DND-41 (cell line): ENCODE measurements at regions not wholly inside any gene's neighbourhood (a gene's known extent, or its start where the extent isn't known, plus 50 kb on each side); places are given as distances from the start of the nearest gene placed in this dataset.
"Not testable (repeated sequence)": the region's sequence is repeated elsewhere in the genome, so short reads cannot be mapped to it uniquely, and the experiment has no call there.

Experiments used
- ATAC-seq: fragments of 200-7000 bp; cut with Tn5 transposase; 3 replicates; pipeline ENCODE4 v1.9.1; 2021; ENCODE audit warnings: low read depth; ENCODE audit not compliant: insufficient read depth
- DNase-seq: peaks from one replicate; pipeline ENCODE4 v3.0.0-alpha.2; 2020
- H2AFZ ChIP-seq: 2 replicates; pipeline ENCODE4 v1.6.0; 2012; ENCODE audit warnings: low read depth, low read length
- H3K27ac ChIP-seq: 2 replicates; pipeline ENCODE4 v1.5.1; 2012; ENCODE audit warnings: low read length, inconsistent platforms
- H3K27me3 ChIP-seq: fragments of 200-600 bp; sonication (generic); 2 replicates; pipeline ENCODE4 v1.6.0; 2012; ENCODE audit warnings: low read length, mild to moderate bottlenecking, inconsistent platforms; ENCODE audit not compliant: insufficient read depth, poor library complexity
- H3K36me3 ChIP-seq: 2 replicates; pipeline ENCODE4 v1.5.1; 2012; ENCODE audit warnings: low read length, inconsistent platforms; ENCODE audit not compliant: insufficient read depth
- H3K4me1 ChIP-seq: 2 replicates; pipeline ENCODE4 v1.5.1; 2012; ENCODE audit warnings: mild to moderate bottlenecking, low read length; ENCODE audit not compliant: insufficient read depth
- H3K4me2 ChIP-seq: 2 replicates; pipeline ENCODE4 v1.6.0; 2012; ENCODE audit warnings: mild to moderate bottlenecking, moderate library complexity, low read length, inconsistent platforms; ENCODE audit not compliant: insufficient read depth
- H3K4me3 ChIP-seq, 2 experiments: fragments of 200-600 bp in 1 of 2; shearing (Covaris generic) in 1 of 2; 2 replicates each; pipeline ENCODE4 v1.5.1; 2012 to 2016; ENCODE audit warnings: inconsistent platforms in 2 of 2, low read length in 2 of 2, mild to moderate bottlenecking in 2 of 2, low read depth in 1 of 2, moderate library complexity in 1 of 2
- H3K79me2 ChIP-seq: 2 replicates; pipeline ENCODE4 v1.6.0; 2012; ENCODE audit warnings: low read length, inconsistent platforms; ENCODE audit not compliant: insufficient read depth
- H3K9ac ChIP-seq: 2 replicates; pipeline ENCODE4 v1.6.0; 2012; ENCODE audit warnings: low read depth, mild to moderate bottlenecking, inconsistent platforms, low read length, moderate library complexity
- H3K9me3 ChIP-seq: 2 replicates; pipeline ENCODE4 v1.5.1; 2012; ENCODE audit warnings: low read length, moderate library complexity, mild to moderate bottlenecking, inconsistent platforms; ENCODE audit not compliant: insufficient read depth, severe bottlenecking
- H4K20me1 ChIP-seq: 2 replicates; pipeline ENCODE4 v1.6.0; 2012; ENCODE audit warnings: low read length; ENCODE audit not compliant: insufficient read depth

GRCh38 chr22:16673433-16673832 is 80.8 kb upstream of the CCT8L2 start:
- not testable (repeated sequence) for H4K20me1 ChIP-seq, H3K27me3 ChIP-seq, H3K4me2 ChIP-seq, H3K27ac ChIP-seq, DNase-seq, H3K9me3 ChIP-seq, H2AFZ ChIP-seq, H3K4me1 ChIP-seq, H3K36me3 ChIP-seq, H3K79me2 ChIP-seq, ATAC-seq, H3K4me3 ChIP-seq, H3K9ac ChIP-seq

GRCh38 chr22:16665610-16666009 is 73.0 kb upstream of the CCT8L2 start:
- not testable (repeated sequence) for ATAC-seq, H3K4me2 ChIP-seq, H3K9ac ChIP-seq, H3K27ac ChIP-seq, DNase-seq, H3K79me2 ChIP-seq, H2AFZ ChIP-seq, H3K9me3 ChIP-seq, H3K4me3 ChIP-seq, H4K20me1 ChIP-seq, H3K27me3 ChIP-seq, H3K4me1 ChIP-seq, H3K36me3 ChIP-seq

- not testable (repeated sequence) for DNase-seq, H4K20me1 ChIP-seq, ATAC-seq, H3K27ac ChIP-seq, H3K4me1 ChIP-seq, H3K9me3 ChIP-seq, H3K79me2 ChIP-seq, H3K4me3 ChIP-seq, H3K4me2 ChIP-seq, H3K36me3 ChIP-seq, H3K27me3 ChIP-seq, H2AFZ ChIP-seq, H3K9ac ChIP-seq
Observed at GRCh38 chr22:16662330-16662729, 69.7 kb upstream of the CCT8L2 start.

DNA sequence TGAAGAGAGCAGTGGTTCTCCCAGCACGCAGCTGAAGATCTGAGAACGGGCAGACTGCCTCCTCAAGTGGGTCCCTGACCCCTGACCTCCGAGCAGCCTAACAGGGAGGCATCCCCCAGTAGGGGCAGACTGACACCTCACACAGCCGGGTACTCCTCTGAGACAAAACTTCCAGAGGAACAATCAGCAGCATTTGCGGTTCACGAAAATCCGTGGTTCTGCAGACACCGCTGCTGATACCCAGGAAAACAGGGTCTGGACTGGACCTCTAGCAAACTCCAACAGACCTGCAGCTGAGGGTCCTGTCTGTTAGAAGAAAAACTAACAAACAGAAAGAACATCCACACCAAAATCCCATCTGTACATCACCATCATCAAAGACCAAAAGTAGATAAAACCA is 68.4 kb upstream of the CCT8L2 start:
- not testable (repeated sequence) for ATAC-seq, H3K79me2 ChIP-seq, H4K20me1 ChIP-seq, H2AFZ ChIP-seq, H3K4me2 ChIP-seq, H3K27ac ChIP-seq, H3K27me3 ChIP-seq, H3K4me3 ChIP-seq, H3K4me1 ChIP-seq, H3K36me3 ChIP-seq, H3K9me3 ChIP-seq, DNase-seq, H3K9ac ChIP-seq

GRCh38 chr22:16660570-16660969 is 68.0 kb upstream of the CCT8L2 start:
- H4K20me1 ChIP-seq, H3K9ac ChIP-seq, H3K9me3 ChIP-seq, H3K79me2 ChIP-seq, ATAC-seq, H2AFZ ChIP-seq, H3K4me2 ChIP-seq, DNase-seq, H3K36me3 ChIP-seq, H3K4me3 ChIP-seq, H3K27ac ChIP-seq, H3K4me1 ChIP-seq, H3K27me3 ChIP-seq: not testable (repeated sequence)

DNA sequence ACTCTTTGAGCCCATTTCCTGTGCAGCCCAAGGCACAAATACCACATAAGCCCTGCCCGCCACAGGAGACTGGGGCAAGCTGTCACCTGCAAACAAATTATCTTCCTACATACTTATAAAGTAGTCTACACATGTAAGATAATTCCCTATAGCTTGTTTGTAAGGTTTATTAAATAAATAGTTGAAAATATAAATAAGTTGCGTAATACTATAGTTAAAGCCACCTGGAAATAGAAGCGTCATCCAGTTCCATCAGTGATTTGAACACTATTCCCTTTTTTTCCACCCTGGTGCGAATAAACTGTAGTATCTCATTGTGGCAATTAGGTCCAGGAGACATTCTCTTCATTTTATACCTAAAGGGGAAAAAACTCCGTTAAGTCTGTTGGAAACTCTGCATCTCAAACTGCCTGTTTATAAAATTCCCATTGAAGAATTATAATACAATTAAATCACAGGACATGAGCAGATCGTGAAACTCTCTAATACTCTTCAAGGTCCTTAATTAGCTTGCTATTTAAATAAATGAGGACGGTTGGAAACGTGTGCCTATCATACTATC is 66.7 kb upstream of the CCT8L2 start:
- not testable (repeated sequence) for H3K27me3 ChIP-seq, H2AFZ ChIP-seq, H4K20me1 ChIP-seq, H3K9ac ChIP-seq, H3K4me1 ChIP-seq, H3K9me3 ChIP-seq, H3K27ac ChIP-seq, H3K4me3 ChIP-seq, H3K4me2 ChIP-seq, H3K79me2 ChIP-seq, H3K36me3 ChIP-seq
- peak; percentile 80 for ATAC-seq
- DNase-seq = peak; percentile 40
